Breast epithelium (tissue), 3 donors: ENCODE measurements at regions not wholly inside any gene's neighbourhood (a gene's known extent, or its start where the extent isn't known, plus 50 kb on each side); places are given as distances from the start of the nearest gene placed in this dataset.

Experiments used
- POLR2A ChIP-seq: fragments of 450-650 bp; IDR thresholded peaks from one replicate; pipeline ENCODE4 v1.6.1; 2016; ENCODE audit warnings: antibody characterized with exemption, mild to moderate bottlenecking, moderate library complexity
- TF ChIP-seq, protein P1 (sequence below), 3 donors: fragments of 450-650 bp; IDR thresholded peaks; one replicate each; pipeline ENCODE4 v1.5.1; 2016 to 2017; ENCODE audit warnings: antibody characterized with exemption in 3 of 3, mild to moderate bottlenecking in 3 of 3, moderate library complexity in 3 of 3

DNA sequence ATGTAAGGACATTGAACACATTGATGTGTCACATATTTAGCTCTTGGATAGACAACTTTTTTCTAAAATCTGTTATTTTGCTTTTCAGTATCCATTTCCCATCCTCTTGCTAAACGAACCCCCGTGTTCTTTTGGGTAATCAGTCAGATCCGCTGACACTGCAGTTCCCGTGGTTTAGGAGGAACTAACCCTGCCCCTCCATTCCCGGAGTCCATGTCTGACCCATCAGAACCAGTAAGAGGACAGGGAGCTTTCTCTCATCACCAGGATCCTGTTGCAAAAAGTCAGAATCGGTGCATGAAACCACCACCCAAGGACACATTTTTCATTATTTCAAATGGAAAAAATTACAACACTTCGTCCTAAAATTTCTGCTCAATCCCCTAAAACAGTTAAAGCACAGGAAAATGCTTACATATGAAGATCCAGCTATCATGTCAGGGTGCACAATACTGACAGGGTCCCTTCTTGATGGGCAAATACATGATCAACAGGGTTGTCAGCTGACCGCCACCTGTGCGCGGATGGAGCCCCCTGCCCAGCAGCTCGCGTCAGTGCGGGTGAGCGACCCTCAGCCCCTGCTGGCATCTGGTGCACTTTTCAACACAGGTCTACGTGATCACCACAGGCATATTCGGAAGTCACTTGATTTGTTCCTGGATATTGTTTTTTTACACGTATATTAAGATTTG is 276.8 kb downstream of the ADGRD1 start:
- TF ChIP-seq, protein P1, sequence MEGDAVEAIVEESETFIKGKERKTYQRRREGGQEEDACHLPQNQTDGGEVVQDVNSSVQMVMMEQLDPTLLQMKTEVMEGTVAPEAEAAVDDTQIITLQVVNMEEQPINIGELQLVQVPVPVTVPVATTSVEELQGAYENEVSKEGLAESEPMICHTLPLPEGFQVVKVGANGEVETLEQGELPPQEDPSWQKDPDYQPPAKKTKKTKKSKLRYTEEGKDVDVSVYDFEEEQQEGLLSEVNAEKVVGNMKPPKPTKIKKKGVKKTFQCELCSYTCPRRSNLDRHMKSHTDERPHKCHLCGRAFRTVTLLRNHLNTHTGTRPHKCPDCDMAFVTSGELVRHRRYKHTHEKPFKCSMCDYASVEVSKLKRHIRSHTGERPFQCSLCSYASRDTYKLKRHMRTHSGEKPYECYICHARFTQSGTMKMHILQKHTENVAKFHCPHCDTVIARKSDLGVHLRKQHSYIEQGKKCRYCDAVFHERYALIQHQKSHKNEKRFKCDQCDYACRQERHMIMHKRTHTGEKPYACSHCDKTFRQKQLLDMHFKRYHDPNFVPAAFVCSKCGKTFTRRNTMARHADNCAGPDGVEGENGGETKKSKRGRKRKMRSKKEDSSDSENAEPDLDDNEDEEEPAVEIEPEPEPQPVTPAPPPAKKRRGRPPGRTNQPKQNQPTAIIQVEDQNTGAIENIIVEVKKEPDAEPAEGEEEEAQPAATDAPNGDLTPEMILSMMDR (IDR thresholded peaks at IDR 0.05) = no peak
- no peak for TF ChIP-seq POLR2A
